Epidermal melanocyte (primary cell): ENCODE measurements at regions not wholly inside any gene's neighbourhood (a gene's known extent, or its start where the extent isn't known, plus 50 kb on each side); places are given as distances from the start of the nearest gene placed in this dataset.

Source experiments
- DNase-seq: peaks from one replicate; pipeline ENCODE4 v3.0.0; 2011; ENCODE audit warnings: low spot score; ENCODE audit not compliant: insufficient read length

DNA sequence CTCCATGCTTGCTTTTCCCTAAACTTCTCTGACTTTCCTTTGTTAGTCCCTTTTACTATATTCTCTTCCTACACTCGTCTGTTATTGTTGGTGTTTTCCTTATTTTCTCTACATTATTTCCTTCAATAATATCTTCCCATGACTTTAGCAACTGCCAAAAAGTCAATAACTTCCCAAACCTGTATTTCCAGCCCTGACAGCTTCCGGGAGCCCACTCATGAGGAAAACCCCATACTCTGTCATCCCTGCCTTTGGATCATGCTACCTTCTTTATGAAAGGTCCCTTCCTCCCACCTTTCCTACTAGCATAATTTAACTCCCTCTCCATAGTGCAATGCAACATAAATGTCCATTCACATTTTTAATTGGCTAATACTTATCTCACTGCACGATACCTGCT, 144.0 kb upstream of the CDH6 start:
- DNase-seq, result no peak

DNA sequence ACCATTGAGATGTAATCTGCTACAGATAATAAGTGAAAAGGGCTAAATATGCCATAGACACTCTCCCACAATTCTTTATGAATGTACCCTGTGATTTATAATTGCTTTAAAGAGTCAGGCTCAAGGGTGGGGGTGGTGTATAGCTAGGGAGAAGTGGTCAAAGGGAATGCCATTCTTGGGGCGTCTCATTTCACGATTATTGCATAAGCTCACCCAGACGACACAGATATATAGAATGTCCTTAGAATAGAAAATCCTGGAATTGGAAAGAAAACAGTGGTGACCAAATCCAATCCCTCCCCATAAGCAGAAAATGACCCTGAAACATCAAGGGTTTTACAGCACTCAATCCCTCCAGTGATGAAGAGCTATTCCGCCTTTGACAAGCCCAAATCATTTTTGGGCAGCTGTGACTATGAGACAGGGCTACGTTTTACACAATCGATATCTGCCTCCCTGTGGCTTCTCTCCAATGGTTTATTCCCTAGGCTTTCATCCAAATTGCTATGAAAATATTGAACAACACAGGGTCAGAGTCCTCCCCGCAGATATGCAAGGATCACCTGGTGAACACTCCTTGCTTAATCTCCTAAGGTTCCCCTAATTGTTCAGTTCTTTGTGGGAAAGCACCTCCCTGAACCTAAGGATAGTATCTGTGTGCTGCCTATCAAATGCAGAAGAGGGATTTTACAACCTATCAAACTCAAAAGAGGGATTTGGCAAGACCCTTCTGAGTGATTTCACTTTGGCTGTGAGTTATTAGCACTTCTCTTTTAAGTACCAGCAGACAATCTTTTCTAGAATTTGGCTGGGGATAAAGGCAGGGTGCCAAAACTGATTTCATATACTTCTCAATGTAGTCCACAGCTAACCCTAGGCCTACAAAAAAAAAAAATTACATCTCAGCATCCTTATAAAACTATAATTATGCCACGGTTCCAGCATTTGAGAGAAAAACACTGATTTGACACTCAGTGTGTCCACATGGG, 144.9 kb upstream of the CDH6 start:
- DNase-seq, result no peak

DNA sequence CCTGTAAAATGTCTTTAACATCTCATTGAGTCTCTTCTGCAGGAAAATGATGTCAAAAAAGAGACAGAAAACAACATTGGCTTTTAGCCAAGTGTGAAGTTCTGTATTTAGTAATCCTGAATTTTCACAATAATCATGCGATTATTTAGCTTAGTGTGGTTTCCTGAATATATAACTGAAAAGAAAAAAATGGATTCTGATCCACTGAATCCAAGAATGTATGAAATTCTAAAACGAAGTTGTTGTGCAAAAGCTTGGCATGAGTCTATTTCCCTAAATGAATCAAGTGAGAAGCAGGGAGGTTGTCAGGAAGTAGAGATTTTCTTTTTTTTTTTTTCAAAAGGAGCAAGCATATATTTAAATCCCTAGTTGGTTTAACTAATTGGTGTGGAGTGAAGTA, 145.9 kb upstream of the CDH6 start:
- DNase-seq, result no peak

DNA sequence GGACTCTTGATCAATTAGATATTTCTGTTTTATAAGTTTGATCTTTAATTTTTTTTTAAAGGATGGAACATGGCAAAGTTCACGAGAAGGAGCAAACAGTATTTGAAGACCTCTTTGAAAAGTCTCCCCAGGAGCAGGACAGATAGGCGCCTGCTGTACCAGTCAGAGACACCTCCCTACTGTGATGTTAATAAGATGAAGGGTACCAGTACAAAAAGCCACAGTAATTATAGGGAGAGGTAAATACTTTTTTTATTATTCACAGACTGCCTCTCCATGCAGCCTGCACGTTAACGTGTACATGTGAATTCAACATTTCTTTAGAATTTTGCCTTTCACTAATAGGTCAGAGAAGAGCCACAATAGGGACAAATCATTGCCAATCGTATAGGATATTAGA, 146.5 kb upstream of the CDH6 start:
- no peak for DNase-seq

DNA sequence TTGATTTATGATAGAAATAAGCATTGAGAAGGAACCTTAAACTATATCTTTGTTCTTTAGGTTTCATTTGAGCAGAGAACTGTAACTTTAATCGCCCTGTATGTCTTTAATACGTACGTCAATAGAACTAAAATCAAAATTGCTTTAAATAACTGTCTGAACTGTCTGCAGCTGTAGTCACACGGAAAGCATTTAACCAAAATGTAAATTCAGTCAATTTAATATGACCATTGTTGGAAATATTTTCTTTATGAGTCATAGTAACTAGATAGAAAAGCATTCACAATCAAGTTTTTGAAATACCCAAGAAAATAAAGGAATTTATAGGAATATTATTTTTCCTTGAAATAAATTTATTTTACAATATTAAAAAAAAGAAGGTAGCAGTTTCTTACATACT, 157.1 kb upstream of the CDH6 start:
- DNase-seq, result no peak

DNA sequence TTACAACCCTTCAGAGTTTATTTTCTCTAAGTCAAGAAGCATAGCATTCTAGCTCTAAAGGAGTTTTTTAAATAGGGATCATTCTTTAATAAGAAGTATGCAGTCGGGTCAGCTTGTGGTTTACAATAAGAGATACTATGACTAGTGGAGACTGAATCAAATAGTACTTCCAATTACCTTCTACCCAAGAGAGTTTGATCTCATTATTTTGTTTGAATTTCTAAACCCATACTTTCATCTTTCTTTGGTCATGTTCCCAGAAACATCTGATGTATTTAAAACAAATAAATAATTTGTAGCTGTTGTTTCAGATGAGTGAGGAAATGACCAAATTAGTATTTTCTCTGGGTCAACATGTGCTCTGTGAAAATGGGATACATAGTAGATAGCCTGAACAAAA, 160.2 kb upstream of the CDH6 start:
- DNase-seq, result no peak

DNA sequence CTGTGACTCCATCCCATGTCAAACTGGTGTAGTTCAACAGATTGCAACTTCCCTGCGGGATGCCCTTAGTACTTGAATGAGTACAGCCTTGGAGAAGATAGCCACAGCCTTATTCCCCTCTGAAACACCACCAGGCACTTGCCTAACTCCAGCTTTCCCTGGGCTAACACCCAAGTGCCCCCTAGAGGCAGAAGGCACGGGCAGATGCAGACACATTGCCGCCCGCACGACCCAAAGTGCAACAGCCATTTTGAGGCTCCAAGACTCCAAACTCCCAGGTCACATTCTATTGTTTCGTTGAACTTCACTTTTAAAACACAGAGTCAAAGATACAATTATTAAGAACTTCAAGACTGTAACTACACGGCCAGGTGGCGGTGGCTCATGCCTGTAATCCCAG, 163.6 kb upstream of the CDH6 start:
- DNase-seq, result no peak

DNA sequence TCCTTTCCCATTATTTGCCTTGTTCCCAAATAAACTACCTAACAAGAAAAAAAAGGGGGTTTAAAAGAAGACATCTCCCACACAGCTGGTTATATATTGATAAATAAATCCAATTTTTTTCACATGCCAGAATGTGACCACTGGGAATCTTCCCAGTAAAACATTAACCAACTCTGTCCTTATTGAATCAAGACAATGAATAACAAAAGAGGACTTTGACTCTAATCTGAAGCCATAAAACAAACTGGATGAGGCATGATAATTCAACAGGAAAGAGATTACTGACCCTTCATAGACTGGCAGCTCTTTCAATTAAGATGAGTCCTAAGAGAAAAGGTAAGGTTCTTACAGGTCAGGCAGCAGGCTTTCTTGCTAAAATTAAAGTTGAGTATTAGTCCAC, 165.8 kb upstream of the CDH6 start:
- DNase-seq, result no peak

DNA sequence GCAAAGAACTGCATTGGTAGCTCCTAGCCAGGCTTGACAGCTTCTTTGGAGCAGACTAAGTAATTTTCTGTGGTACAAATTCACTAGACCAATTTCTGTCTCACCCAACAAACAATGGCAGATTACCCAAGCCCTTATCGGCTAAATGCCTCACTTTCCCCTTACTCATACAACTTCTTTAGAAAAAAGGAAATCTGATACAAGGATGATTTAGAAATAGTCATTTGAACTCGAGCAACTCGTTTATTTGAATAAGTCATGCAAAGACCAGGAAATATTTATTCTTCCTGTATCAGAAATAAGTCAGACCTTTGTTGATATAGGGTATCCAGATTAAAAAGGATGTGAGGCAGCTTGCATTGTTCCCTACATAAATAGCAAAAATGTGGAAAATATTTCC, 170.4 kb upstream of the CDH6 start:
- no peak for DNase-seq

DNA sequence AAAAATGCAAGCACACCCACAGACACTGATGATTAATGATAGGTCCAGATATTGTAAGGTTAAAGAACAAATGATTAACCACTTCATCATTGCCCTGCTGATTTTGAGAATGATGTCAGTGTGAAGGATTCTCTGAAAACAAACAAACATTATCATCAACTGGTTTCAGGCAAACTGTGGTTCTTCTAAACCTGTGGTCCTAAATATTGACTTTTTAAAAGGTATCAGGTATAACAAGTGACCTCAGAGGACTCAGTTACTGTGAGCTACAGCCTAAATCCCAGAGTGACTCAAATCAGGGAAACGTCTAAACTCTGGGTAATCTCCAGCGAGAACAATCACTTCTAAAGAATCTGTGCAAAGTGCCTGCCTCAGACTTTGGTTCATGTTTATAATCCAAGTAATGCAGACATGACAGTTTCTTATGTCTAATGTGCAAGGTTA, 172.3 kb upstream of the CDH6 start:
- DNase-seq, result no peak

DNA sequence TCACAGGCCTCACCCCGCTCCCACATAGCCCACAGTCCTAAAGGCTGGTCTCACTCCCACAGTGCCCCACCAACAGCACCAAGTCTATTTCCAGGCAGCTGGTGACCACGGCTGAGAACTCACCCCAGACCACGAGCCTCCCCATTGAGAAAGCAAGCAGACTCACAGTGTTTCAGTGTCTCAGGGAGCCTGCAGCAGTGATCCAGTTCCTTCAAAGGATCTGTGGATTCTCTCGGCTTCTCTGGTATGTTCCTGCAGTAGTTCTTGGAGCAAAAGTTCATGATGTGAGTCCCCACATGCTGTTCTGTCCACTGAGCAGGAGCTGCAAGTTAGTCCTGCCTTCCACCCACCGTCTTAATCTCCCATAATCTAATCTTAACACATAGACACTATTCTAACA, 185.3 kb upstream of the CDH6 start:
- DNase-seq, result no peak

DNA sequence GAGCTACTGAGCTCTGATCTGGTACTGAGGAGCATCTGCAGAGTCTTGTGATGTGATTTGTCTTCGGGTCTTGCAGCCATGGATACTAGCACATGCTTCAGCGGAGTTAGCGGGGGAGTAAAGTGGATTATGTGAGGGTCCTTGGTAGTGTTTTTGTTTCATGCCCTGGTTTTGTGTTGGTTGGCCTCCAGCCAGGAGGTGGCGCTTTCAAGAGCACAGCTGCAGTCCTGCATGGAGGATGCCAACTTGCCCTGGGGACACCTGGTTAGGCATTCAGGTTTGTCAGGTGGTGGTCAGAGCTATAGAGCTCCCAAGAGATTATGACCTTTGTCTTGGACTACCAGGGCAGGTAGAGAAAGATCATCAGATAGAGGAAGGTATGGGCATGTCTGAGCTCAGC, 185.8 kb upstream of the CDH6 start:
- DNase-seq, result no peak

DNA sequence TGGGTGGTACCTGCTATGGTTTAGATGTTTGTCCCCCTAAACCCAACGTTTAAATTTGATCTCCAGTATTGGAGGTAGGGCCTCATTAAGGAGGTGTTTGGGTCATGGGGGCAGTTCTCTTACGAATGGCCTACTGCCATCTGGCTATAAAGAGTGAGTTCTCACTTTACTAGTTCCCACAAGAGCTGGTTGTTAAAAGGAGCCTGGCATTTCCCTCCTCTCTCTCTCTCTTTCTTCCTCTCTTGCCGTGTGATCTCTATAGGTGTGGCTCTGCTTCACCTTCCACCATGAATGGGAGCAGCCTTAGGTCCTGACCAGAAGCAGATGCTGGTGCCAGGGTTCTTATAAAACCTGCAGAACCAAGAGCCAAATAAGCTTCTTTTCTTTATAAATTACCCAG, 193.2 kb upstream of the CDH6 start:
- DNase-seq, result no peak

DNA sequence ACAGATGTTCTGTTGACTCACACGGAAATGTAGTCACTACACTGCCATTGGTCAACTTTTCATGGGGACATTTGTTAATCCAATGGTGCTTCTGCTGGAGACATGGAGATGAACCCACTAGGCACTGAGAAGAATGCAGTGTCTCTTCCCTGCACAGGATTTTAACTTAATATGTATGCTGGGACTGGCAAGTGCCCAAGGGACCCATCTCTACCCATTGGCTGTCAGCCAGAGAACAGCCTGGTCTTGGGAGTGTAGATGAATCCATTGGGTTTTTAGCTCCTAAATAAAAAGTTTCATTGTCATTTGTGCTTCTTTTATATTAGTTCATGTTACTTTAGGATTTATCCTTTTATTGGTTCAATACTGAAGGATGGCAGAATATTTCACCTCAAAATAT, 195.8 kb upstream of the CDH6 start:
- no peak for DNase-seq

DNA sequence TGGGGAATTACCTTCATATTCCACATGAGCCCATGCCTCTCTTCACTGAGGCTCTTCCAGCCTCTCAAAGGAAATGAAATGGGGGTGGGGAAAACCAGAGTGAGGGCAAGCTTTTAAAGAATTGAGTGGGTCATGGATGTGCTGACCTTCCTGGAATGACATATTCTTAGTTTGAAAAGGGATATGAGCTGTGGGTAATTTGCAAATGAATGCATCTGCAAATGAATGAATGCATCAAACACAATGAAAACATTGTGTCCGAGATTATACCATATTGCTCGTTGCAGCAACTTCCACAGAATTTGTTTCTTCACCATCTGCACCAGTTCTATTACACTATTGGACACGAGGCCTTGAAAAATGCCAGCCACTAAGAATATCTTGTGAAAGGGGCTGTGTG, 198.6 kb upstream of the CDH6 start:
- DNase-seq, result no peak

DNA sequence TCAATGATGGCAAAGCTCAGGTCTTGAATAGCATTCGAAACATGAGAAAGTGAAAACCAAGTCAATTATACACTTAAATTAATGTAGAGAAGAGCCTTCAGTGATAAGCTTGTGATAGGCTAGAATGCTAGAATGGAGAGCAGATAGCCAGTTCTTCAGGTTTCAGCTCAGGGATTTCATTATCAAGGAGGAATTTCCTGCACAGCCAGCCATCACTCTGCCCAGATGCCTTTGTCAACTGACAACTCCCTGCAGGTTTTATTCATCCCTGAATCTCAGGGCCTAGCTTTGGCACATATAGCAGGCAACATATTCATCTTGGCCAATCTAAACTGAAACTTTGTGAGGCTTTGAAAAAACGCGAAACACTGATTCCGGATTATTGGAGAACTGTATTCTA, 199.3 kb upstream of the CDH6 start:
- no peak for DNase-seq

DNA sequence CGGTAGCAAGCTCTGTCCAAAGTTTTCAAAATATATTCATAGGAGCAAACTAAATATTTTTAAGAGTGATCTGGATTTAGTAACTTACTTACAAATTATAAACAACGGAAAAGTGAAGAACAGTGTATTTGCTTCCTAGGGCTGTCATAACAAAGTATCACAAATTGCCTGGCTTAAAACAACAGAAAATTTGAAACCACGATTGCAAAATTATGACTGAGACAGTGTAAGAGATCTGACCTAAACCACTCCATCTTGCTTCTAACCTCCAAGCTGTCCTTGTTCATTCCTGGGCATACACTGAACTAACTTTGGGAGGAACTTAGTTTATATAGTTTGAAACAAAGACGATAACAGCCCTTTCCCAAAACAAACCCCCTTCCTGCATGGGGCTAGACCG, 202.0 kb upstream of the CDH6 start:
- no peak for DNase-seq

DNA sequence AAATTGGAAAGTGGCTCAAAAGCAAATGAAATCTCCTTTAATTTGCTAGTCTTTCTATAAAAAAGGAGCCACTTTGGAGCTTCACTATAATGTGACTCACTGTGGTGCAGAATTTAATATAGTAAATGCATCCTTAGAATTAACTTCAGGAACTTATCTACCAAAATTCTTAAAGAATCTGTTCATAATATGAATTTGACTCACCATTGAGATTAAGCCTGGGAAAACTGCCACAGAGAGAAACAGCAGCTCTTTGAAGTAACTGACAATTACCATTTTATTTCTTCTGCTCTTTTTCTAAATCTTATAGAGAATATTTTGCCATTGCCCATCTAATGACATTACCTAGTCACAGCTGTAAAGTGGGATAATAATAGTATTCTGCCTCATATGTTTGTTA, 211.9 kb upstream of the CDH6 start:
- no peak for DNase-seq

DNA sequence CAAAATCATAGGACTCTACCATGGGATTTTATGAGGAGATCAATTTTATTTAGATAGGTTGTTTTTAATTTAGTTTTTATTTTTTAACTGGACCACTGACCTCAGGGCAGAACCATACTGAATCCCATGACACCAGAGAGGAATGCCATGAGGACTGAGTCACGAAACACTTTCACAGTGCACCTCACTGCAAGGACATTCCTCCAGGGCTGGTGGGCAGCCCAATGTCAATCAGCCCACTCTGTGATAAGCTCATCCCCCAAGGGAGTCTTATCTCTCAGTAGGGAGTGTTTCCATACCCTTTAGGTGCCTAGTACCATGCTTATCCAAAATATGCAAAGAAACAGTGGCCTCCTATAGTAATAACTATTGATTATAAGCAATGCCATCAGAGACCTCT, 224.5 kb upstream of the CDH6 start:
- no peak for DNase-seq

DNA sequence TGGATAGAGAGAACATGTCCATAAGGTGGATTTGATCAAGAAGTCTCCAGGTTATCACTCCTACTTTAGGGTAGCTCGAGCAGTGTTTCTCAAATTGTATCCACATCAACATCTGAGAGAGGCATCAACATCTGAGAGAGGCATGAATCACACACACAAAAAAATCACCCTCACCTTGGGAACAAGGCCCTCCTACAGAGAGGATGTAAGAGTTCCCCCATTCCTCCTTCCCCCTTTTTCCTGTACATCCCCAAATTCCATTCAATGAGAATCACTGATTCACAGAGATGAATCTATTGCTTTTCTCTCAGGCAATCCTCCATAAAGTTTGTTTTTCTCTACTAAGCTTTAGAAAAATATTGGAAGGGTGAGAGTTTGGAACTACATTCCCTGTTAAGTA, 233.4 kb upstream of the CDH6 start:
- DNase-seq, result no peak

DNA sequence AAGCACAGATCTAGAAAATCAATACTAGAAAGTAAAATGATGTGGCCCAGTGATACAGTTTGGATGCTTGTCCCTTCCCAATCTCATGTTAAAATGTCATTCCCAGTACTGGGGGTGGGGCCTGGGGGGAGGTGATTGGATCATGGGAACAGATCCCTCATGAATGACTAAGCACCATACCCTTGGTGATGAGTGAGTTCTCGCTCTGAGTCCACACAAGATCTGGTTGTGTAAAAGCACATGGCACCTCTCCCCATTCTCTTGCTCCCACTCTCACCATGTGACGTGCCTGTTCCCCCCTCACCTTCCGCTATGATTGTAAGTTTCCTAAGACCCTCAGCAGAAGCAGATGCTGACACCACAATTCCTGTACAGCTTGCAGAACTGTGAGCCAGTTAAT, 234.2 kb upstream of the CDH6 start:
- DNase-seq, result no peak

DNA sequence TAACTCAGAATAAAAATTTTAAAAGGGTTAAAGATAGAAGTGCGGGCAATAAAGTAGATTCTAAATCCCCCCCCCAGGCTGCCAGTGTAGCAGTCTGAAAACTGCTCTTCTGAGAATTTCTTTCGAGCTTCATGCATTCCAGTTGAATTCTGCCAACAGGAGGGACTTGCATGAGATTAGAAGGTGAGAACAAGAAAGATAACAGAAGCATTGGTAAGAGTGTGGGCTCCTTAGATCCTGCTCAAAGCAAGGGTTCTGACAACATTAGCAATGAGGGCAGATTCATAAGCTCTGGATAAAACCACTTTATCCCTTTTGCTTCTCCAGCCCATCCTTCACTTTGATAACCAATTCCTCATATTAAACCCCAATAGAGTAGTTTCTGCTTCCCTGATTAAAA, 235.9 kb upstream of the CDH6 start:
- no peak for DNase-seq

DNA sequence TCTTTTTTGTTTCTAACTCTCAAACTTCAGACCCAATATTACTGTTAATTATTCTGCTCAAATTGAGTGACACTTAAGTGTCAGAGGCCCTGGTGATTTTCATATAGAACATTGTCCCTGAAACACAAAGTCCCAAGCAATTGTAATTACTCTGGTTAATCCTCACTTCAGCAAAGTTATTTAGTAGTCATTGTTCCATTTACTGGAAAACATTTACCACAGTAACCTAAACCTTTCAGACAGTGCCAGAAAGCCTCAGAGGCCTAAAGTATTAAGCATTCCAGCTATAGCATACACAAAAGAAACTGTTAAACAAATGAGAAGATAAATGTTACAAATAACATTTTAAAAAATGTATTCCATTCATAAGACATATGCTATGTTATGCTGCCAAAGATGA, 237.2 kb upstream of the CDH6 start:
- DNase-seq, result no peak

DNA sequence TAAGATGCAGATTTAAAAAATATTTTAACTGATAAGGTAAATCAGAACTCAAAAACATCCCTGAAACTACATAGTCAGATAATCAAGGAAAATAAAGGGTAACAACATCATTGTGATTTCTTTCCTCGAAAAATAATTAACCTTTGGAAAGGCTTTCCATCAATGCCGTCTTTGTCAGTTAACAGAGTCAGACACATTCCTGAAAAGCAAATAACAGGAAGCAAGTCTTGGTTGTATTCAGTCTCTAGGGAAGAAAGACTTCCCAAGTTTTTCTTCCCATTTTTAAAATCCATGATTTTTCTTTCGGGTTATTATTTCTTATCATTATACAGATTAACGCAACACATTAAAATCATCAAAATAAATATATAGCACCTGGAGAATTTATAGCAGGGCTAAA, 256.4 kb upstream of the CDH6 start:
- no peak for DNase-seq
